NB4 (cell line): ENCODE measurements at regions not wholly inside any gene's neighbourhood (a gene's known extent, or its start where the extent isn't known, plus 50 kb on each side); places are given as distances from the start of the nearest gene placed in this dataset.

Experiments used
- CTCF ChIP-seq: IDR thresholded peaks from one replicate; pipeline ENCODE4 v1.5.1; 2012; ENCODE audit warnings: low read depth, low read length
- MAX ChIP-seq: IDR thresholded peaks from 2 replicates; pipeline ENCODE4 v1.6.1; 2011; ENCODE audit warnings: low read depth, low read length
- MYC ChIP-seq: IDR thresholded peaks from 2 replicates; pipeline ENCODE4 v1.6.1; 2011; ENCODE audit warnings: low read depth, low read length
- POLR2A ChIP-seq: IDR thresholded peaks from 2 replicates; pipeline ENCODE4 v1.6.1; 2011; ENCODE audit warnings: mild to moderate bottlenecking; ENCODE audit not compliant: insufficient read length; ENCODE audit errors: extremely low read depth

GRCh38 chr11:11081776-11082175 lies 223.9 kb upstream of the ZBED5 start:
- TF ChIP-seq CTCF (no peak), POLR2A (no peak), MYC (no peak), MAX (no peak)
